GM21723 (cell line): ENCODE measurements at regions not wholly inside any gene's neighbourhood (a gene's known extent, or its start where the extent isn't known, plus 50 kb on each side); places are given as distances from the start of the nearest gene placed in this dataset.
"Not testable (repeated sequence)": the region's sequence is repeated elsewhere in the genome, so short reads cannot be mapped to it uniquely, and the experiment has no call there.

ENCODE experiments used
- ATAC-seq: cut with Tn5 transposase; IDR thresholded peaks from one replicate; pipeline ENCODE4 v1.9.1; 2021; ENCODE audit warnings: mild to moderate bottlenecking, moderate library complexity; ENCODE audit not compliant: unreplicated experiment

DNA sequence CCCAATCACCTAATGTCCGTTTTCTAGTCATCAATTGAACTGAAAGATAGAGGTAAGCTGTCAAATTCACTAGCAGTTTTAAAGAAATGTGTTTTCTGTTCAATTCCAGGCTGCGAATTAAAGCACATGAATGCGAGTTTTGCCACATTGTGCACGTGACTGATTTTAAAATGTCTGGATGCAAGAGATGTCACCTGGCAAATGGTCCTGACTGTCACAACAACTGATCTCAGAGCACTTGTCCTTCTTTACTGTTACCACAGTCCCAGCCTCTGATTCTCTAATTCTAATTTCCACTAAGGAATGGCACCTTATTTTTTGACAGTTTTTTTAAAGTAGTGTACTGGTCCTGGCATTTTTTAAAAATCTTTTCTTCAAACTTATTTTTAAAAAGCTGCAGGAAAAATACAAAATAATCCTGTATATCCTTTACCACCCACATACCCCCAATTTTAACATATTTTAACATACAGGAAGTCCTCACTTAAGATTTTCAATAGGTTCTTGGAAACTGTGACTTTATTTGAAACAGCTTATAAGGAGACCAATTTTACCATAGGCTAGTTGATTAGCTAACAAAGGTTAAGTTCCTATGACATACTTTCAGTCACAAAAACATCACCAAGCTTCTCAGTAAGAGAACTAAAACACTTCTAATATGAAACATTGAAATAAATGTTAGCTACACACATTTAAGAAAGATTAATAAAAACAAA, 1364.3 kb downstream of the EFNA5 start:
- ATAC-seq, result no peak

DNA sequence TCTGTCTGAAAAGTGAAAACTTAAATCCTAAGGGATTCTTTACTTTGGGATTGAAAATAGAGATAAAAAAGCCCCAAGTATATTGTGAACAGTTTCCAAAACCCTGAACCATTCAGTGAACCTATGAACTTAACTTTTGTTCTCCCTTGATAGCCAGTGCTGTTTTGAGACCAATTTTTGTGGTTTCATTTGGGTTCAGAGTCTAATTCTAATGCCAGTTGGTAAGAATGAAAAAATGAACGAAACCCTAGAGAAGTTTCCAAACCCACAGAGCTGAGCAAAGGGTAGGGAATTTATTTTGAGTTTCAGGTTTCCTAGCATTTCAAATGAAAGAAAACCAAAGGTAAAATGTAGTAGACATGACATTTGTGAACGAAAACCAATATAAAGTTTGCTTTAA, 1366.8 kb downstream of the EFNA5 start:
- ATAC-seq, result no peak

DNA sequence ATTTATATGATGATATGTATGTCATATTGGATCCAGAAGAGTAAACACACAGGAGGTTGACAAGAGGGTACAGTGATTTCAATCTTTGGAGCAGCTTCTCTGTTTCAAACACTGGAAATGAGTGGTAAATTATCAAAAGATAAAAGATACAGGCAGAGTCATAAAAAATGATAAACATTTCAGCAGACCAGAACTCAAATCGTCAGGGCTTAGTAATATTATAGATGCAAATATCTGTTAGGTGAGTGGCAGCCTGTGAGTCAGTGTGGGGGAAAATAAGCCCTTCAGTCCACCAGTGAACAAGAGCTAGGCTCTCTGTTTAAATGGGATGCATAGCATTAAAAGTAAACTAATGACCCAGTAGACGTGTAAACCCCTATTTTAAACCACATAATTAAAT, 1378.1 kb downstream of the EFNA5 start:
- no peak for ATAC-seq

DNA sequence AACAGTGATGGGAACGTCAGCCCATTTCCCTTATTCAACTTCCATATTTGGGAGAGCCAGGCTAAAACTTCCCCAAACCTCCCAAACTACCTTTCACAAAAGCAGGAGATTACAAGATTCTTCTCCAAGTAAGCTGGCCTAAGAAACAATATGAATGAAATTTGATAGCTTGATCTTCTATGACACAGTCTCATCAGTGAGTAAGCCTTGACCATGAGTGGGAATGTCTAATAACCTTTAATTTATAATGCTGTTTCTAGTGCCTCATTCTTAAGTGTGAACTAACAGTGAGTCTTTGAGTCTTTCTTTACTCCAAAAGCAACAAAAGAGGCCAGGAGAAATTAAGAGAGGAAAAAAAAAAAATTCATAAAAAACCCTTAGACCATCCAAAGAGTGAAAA, 1379.9 kb downstream of the EFNA5 start:
- no peak for ATAC-seq

DNA sequence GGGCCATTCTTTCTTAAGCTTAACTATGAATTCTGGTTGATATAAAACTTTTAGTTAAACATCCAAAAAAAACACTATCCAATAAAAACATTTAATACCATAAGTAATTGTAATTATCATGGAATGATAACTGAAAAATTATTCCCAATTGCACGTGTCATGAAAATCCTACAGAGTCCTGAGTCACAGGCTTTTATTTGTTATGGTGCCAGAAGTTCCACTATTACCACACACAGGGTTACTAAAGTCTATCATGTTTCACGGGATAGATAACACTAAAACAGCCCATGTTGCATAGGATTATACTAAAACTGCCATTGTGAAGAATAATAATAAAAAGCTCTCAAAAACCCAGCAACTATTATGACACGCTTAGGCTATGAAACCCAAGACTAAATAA, 1381.8 kb downstream of the EFNA5 start:
- ATAC-seq, result no peak

DNA sequence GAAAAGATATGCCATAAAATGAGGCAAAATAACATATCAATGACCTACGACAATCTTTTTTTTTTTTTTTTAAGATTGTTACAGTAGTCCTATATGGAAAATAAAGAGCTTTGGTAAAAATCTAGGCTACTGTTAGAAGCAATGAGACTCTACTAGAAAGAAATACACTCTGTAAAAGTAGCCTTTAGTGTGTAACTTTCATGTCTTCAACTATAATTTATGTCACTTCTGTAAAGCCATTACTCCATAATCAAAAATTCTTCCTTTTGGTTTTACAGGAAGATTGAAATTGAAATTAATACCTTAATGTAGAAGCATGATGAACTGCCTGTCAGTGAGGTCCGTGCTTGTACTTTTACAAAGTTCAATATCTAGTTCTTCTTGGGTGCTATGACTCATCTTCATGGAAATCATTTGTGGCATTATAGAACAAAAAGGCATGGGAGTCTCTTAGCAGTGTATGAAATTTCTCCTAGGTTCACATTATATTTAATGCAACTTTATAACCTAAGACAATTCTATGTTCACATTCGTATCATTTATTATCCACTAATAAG, 1393.1 kb downstream of the EFNA5 start:
- no peak for ATAC-seq

DNA sequence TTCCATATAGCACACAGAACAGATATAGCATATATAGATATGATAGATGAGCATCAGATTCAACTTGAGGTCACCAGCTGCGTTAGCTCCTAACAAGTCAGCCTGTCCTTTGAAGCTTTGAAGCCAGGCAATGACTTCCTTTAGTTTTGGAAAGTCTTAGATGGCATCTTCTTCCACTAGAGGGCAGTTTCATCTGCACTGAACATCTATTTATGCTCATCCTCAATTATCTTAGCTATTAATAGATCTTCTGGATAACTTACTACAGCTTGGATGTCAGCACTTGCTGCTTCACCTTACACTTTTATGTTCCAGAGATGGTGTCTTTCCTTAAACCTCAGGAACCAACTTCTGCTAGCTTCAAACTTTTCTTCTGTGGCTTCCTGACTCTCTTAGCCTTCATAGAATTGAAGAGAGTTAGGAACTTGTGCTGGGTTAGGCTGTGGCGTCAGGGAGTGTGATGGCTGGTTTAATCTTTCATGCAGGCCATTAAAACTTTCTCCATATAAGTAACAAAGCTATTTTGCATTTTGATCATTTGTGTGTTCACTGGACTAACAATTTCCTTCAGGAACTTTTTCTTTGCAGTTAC, 1401.4 kb downstream of the EFNA5 start:
- no peak for ATAC-seq

DNA sequence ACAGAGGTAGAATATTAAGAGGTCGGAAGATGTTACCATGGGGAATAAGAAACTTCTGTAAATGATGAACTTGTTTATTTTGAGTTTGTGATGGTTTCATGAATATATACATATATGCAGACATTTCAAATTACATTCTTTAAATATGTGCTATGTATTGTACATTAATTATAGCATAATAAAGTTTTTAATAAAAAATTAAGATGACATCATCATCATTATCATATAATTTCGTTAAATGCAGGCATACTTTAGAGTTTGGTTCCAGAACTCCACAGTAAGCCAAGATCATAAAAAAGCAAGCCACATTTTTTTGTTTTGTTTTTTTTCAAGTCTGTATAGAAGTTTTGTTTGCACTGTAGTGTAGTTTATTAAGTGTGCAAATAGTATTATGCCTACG, 1403.5 kb downstream of the EFNA5 start:
- ATAC-seq, result no peak

DNA sequence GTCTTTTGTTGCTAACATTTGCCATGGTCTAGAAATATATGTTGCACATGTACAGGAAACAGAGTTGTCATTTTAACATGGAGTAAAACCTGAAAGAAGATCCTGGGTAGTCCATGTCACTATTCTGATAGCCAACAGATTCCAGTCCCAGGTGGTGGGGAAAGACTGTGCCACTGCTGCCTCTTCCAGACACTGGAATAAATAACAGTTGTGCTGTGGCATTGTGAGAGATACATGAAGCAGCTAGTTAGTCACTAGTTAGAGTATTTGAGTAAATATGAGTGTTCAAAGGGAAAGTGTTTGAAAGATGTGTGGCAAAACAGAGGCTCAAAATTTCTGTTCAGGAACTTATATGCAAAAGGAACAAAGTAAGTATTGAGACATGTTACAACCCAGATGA, 1408.3 kb downstream of the EFNA5 start:
- no peak for ATAC-seq

DNA sequence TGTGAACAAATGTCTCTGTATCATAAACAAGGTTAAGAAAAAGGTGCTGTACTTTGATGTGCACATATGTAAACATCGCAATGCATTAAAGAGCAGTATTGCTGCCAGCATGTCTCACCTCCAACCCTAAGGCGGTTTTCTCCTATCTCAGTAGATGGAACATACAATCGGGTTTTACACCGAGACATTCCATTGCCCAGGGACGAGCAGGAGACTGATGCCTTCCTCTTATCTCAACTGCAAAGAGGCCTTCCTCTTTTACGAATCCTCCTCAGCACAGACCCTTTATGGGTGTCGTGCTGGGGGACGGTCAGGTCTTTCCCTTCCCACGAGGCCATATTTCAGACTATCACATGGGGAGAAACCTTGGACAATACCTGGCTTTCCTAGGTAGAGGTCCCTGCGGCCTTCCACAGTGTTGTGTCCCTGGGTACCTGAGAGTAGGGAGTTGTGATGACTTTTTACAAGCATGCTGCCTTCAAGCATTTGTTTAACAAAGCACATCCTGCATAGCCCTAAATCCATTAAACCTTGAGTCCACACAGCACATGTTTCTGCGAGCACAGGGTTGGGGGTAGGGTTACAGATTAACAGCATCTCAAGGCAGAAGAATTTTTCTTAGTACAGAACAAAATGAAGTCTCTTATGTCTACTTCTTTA, 1411.2 kb downstream of the EFNA5 start:
- not testable (repeated sequence) for ATAC-seq

DNA sequence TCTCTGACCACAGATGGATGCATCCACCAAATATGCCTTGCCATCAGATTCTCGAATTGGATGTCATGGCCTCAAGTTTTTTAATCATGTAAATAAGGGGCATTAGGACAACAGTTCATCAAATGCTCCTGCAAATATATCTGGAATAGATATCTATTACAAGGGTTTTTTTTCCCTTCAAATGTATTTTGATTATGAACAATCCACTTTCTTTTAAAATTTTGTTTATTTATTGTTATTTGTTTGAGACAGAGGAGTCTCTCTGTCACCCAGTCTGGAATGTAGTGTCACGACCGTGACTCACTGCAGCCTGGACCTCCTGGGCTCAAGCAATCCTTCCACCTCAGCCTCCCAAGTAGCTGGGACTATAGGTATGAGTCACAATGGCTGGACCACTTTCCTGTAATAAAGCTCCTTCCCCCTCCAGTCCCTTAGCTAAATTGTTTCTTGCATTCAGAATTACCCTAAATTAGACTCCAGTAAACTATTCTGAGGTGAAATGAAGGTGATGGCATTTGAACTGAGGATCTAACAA, 1412.1 kb downstream of the EFNA5 start:
- ATAC-seq, result no peak

DNA sequence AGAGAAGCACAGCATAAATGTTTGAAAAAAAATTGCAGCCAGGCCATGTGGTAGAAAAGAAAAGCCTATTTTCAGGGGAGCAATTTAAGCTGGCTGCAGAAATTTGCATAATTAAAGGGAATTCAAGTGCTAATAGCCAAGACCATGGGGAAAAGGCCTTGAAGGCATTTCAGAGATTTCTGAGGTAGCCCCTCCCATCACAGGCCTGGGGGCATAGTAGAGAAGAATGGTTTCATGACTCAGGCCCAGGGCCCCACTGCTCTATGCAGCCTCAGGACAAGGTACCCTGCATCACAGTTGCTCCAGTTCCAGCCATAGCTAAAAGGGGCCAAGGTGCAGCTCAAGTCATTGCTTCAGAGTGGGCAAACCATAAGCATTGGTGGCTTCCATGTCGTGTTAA, 1416.0 kb downstream of the EFNA5 start:
- no peak for ATAC-seq

DNA sequence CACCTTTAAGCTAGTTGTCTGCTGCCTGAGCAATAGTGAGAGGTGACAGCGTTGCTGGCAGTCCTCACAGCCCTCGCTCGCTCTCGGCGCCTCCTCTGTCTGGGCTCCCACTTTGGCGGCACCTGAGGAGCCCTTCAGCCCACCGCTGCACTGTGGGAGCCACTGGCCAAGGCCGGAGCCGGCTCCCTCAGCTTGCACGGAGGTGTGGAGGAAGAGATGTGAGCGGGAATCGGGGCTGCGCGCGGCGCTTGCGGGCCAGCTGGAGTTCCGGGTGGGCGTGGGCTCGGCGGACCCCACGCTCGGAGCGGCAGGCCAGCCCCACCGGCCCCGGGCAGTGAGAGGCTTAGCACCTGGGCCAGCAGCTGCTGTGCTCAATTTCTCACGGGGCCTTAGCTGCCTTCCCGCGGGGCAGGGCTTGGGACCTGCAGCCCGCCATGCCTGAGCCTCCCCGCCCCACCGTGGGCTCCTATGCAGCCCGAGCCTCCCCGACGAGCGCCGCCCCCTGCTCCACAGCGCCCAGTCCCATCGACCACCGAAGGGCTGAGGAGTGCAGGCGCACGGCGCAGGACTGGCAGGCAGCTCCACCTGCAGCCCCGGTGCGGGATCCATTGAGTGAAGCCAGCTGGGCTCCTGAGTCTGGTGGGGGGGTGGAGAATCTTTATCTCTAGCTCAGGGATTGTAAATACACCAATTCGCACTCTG, 1424.5 kb downstream of the EFNA5 start:
- not testable (repeated sequence) for ATAC-seq

DNA sequence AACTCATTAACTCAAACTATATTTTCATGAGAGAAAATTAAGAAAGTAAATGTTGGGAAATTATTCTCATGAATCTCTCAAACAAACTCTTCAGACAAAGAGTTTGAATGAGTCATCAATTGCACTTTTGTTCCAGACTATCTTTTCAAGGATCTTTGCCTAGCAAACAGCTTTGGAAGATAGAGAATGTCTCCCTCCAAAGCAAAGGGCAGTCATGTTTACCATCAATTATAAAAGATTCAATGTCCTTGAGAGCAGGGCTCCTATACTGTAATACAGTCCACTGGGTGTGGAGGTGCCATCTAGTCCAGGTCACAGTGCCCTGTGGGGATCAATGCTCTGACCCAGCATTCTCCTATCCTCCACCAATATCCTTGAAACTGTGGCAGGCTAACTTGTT, 1429.3 kb downstream of the EFNA5 start:
- ATAC-seq, result no peak

DNA sequence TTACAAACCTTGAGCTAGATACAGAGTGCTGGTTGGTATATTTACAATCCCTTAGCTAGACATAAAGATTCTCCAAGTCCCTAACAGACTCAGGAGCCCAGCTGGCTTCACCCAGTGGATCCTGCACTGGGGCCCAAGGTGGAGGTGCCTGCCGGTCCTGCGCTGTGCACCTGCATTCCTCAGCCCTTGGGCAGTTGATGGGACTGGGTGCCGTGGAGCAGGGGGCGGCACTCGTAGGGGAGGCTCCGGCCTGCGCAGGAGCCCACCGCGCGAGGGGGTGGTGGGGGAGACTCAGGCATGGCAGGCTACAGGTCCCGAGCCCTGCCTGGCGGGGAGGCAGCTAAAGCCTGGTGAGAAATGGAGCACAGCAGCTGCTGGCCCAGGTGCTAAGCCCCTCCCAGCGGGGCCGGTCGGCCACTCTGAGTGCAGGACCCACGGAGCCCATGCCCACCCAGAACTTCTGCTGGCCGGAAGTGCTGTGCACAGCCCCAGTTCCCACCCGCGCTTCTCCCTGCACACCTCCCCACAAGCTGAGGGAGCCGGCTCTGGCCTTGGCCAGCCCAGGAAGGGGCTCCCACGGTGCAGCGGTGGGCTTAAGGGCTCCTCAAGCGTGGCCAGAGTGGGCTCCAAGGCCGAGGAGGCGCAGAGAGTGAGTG, 1464.7 kb downstream of the EFNA5 start:
- no peak for ATAC-seq

DNA sequence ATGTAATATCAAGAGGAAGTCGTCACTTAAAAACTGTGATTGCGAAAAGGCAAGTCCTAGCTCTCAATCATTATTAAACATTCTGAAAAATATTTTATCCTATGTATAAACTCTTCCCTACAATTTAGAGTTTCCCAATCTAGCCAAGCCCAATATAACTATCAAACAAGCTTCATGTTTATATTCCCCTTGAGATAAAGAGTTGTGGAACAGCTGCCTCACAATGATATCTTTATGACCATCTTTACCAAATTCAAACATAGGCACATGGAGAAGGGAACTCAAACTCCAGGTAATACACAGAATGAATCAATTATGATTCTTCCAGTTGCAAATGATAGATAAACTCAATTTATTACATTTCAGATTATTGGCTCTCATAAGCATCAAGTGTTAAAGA, 1468.7 kb downstream of the EFNA5 start:
- ATAC-seq, result no peak

DNA sequence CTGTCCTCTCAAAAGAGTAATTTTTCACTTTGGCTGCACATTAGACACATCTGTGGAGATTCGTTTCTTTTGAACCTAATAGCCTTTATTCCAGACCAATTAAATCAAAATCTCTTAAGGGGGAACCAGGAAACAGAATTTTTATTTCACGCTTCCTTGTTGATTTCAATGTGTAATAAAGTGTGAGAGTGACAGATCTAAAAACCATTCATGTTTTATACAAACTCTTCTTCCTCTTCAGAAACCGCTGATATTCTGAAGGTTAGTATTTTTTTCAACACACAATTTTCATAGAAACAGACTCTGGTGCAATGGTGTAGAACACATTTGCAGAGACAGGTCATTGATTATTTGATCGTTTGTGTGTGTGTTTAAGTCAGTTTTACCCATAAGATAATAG, 1469.8 kb downstream of the EFNA5 start:
- no peak for ATAC-seq

DNA sequence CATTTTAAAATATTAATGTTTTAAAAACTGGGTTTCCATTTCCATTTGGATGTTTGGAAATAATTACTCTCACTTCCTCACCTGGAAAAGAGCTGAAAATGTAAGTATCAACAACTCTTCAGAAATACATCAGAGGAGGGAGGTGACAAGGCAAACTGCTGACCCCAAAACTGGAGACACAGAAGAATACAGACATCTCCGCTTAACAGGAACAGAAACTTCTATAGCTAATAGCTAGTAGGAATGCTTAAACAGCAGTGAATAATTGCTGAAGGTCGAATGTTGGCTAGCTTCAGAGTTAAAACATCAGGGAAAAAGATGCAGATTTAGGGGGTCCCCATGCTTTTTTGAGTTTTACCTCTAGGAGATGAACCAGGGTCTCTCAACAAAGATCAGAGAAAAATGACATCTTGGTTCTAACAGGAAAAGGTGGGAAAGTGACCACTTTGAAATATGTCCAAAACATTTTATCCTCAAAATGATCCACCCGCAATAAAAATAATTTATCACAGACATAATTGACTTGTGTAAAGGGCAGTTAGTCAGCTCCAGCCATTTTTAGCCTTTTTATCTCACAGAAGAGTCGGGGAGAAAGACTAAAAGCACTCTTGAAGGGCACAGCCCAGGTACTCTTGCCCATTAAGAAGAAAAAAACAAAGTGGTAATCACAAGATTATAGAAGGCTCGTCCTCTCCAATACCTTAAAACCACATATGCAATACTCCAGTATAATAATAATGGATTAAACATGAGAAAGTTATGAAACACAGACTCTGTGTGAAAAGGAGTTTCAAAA, 1474.9 kb downstream of the EFNA5 start:
- no peak for ATAC-seq

DNA sequence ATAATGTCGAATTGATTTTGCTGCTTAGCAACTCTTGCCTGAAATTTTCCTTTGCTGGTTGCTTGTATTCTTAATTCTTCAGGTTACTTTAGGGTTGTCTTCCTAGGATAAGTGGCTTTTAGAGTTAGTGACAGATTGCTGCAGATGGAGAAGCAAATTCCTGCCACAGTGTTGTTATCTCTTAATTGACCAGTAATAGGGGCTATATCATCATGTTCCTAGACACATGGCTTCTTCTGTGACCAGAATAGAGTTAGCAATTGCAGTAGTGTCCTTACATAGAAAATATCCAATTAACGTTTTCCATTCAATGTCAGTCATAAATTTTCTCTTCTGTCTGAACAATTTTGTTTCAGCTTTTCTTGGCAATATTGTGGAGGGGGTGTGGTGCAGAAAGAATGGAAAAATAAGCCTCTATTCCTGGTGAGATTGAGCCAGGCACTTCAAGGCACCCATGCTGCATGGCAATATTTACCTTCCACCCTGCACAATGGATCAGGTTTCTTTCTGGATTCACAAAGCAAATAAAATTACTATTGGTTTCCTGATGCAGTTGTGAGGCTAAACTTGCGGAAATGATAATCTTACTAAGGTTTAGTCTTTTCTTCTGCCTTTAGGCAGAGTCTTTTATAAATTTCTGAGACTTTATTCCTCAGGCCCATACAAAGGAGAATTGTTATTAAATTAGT, 1481.5 kb downstream of the EFNA5 start:
- ATAC-seq, result no peak
